ENCODE measurements at regions not wholly inside any gene's neighbourhood (a gene's known extent, or its start where the extent isn't known, plus 50 kb on each side); places are given as distances from the start of the nearest gene placed in this dataset.

DNA sequence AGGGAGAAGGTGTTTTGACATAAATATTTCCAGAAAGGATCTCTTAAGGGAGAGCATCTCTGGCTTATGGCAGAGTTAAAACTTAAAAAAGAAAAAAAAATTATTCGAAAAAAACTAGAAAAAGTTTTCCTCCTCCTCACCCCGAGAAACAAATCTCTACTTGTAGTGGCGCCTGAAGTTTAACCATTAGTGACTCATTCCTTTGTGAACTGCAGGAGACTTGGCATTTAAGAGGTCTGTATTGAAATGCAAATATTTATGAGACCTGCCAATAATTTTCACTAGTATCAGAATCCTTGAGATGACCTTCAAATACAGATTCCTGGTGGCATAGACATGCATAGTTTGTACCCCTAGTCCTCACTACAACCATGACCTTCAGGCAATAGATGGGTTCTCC lies 64.9 kb upstream of the MED4 start:
- TF ChIP-seq CTCF (IDR thresholded peaks at IDR 0.05 in 2 of 3, conservative IDR thresholded peaks at IDR 0.05 in 1 of 3; ENCODE audit: insufficient read depth in 2 of 3, low read depth in 1 of 3, low read length in 3 of 3) (no peak), ZNF274 (IDR thresholded peaks at IDR 0.05; ENCODE audit: borderline replicate concordance, low read depth, low read length) (no peak), POLR2AphosphoS2 (IDR thresholded peaks at IDR 0.05; ENCODE audit: low read length) (no peak), E2F4 (CRISPR knock-in tag; IDR thresholded peaks at IDR 0.05; ENCODE audit: low read depth) (no peak), NR2F6 (CRISPR knock-in tag; IDR thresholded peaks at IDR 0.05) (no peak), GTF2F1 (IDR thresholded peaks at IDR 0.05; ENCODE audit: low read depth, low read length) (no peak), RNF2 (IDR thresholded peaks at IDR 0.05) (no peak), ZNF384 (IDR thresholded peaks at IDR 0.05; ENCODE audit: low read depth, low read length) (no peak), ZSCAN29 (IDR thresholded peaks at IDR 0.05) (no peak), EGR1 (conservative IDR thresholded peaks at IDR 0.05) (no peak), SETDB1 (IDR thresholded peaks at IDR 0.05; ENCODE audit: low read length) (no peak), SREBF2 (CRISPR knock-in tag; IDR thresholded peaks at IDR 0.05) (no peak)
